CD8-positive, alpha-beta memory T cell (primary cell): ENCODE measurements at regions not wholly inside any gene's neighbourhood (a gene's known extent, or its start where the extent isn't known, plus 50 kb on each side); places are given as distances from the start of the nearest gene placed in this dataset.
"Not testable (repeated sequence)": the region's sequence is repeated elsewhere in the genome, so short reads cannot be mapped to it uniquely, and the experiment has no call there.

Experiments used
- CTCF ChIA-PET: fragments of 350-600 bp; sonication (Branson Sonifier 250); formaldehyde crosslinking; loops from one replicate; lab custom pipeline; 2021; ENCODE audit warnings: antibody characterized with exemption; lab: Charles Lee
- POLR2A ChIA-PET: fragments of 350-600 bp; sonication (Branson Sonifier 250); formaldehyde crosslinking; loops from one replicate; lab custom pipeline; 2021; ENCODE audit warnings: antibody characterized with exemption; lab: Charles Lee
- DNase-seq, 5 donors: peaks; one replicate each; pipeline versions ENCODE4 v3.0.0 to v3.0.0-alpha.2; 2020 to 2022; ENCODE audit warnings: mixed read lengths in 1 of 5
- H3K27ac ChIP-seq: one replicate; pipeline ENCODE4 v1.7.0; 2013; ENCODE audit warnings: low read depth, mild to moderate bottlenecking, low read length, moderate library complexity
- H3K27me3 ChIP-seq: 2 replicates; pipeline ENCODE4 v1.7.0; 2013; ENCODE audit warnings: low read length, mild to moderate bottlenecking; ENCODE audit not compliant: insufficient read depth, poor library complexity, severe bottlenecking
- H3K36me3 ChIP-seq: 2 replicates; pipeline ENCODE4 v1.7.0; 2013; ENCODE audit warnings: mild to moderate bottlenecking, low read length, moderate library complexity; ENCODE audit not compliant: insufficient read depth
- H3K4me1 ChIP-seq: 2 replicates; pipeline ENCODE4 v1.7.0; 2013; ENCODE audit warnings: mild to moderate bottlenecking, low read length, moderate library complexity; ENCODE audit not compliant: insufficient read depth
- H3K4me3 ChIP-seq: 2 replicates; pipeline ENCODE4 v1.7.0; 2013; ENCODE audit warnings: mild to moderate bottlenecking, low read length
- H3K9me3 ChIP-seq: 2 replicates; pipeline ENCODE4 v1.7.0; 2013; ENCODE audit warnings: mild to moderate bottlenecking, low read length
- H3K27ac Mint-ChIP-seq, 8 donors: one replicate each; pipeline ENCODE4 v1.8.0; 2020 to 2021; ENCODE audit warnings: mixed read lengths in 8 of 8, mild to moderate bottlenecking in 6 of 8, inconsistent platforms in 3 of 8, moderate library complexity in 3 of 8
- H3K27me3 Mint-ChIP-seq, 2 donors: one replicate each; pipeline ENCODE4 v1.8.0; 2020 to 2021; ENCODE audit warnings: mixed read lengths in 2 of 2, mild to moderate bottlenecking in 1 of 2, moderate library complexity in 1 of 2
- H3K36me3 Mint-ChIP-seq, 3 donors: one replicate each; pipeline ENCODE4 v1.8.0; 2020 to 2021; ENCODE audit warnings: mixed read lengths in 3 of 3, inconsistent platforms in 1 of 3, mild to moderate bottlenecking in 1 of 3
- H3K4me1 Mint-ChIP-seq, 3 donors: one replicate each; pipeline ENCODE4 v1.8.0; 2020 to 2021; ENCODE audit warnings: mixed read lengths in 3 of 3, inconsistent platforms in 1 of 3, mild to moderate bottlenecking in 1 of 3
- H3K4me3 Mint-ChIP-seq, 7 donors: one replicate each; pipeline ENCODE4 v1.8.0; 2020 to 2021; ENCODE audit warnings: mixed read lengths in 7 of 7, mild to moderate bottlenecking in 6 of 7, moderate library complexity in 4 of 7, inconsistent platforms in 2 of 7
- H3K9me3 Mint-ChIP-seq, 5 donors: one replicate each; pipeline ENCODE4 v1.8.0; 2020 to 2022; ENCODE audit warnings: mixed read lengths in 5 of 5, mild to moderate bottlenecking in 3 of 5, moderate library complexity in 2 of 5, inconsistent platforms in 1 of 5

DNA sequence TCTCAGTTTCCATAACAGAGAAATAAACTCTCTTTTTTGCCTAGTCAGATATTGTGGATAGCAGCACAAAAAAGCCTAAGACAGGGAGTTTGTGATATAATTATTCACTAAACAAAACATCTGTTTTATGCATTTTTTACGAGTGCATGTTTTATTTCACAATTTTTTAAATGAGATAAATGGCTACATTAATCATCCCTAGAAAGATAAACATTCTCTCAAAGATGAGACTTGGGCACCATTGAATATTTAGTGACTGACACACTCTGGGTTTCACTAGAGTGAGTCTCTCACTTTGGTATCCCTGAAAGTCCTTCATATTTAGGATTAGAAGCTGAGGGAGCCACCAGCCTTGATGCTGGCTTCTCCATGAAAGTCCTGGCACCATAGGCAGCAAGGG lies 74.3 kb upstream of the LRCH1 start:
- no peak overlapping the region for H3K27ac Mint-ChIP-seq
- H3K4me1 Mint-ChIP-seq = no peaks in the 10 kb centered on the region

DNA sequence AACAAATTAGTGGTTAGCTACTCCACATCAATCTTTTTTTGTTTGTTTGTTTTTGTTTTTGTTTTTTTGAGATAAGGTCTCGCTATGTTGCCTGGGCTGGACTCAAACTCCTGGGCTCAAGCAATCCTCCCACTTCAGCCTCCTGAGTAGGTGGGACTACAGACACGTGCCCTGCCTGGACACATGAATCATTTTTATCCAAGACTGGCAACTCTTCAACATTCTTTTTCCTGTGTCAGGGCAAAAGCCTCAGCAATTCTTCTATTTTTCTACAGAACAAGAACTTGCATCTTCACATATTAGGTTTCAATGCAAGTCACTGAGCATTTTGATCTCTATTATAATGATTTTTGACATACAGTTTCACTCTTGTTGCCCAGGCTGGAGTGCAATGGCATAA lies 76.8 kb upstream of the LRCH1 start:
- peaks cover 2 to 15% of the 10 kb centered on the region in 2 donors for H3K27me3 Mint-ChIP-seq
- H3K36me3 Mint-ChIP-seq = no peaks in the 10 kb centered on the region

More for the DNA sequence above, 74.3 kb upstream of the LRCH1 start:
- H3K27me3 ChIP-seq = no peaks in the 10 kb centered on the region
- CTCF ChIA-PET = no interaction called here
- H3K27me3 Mint-ChIP-seq = peaks cover 2 to 15% of the 10 kb centered on the region in 2 donors
- peaks cover 3 to 12% (median 7%) of the 10 kb centered on the region in 5 donors for H3K9me3 Mint-ChIP-seq
- H3K4me3 ChIP-seq = no peak overlapping the region
- peaks cover 5% of the 10 kb centered on the region for H3K9me3 ChIP-seq
- H3K27ac ChIP-seq = no peak overlapping the region
- H3K36me3 ChIP-seq = no peaks in the 10 kb centered on the region
- POLR2A ChIA-PET = no interaction called here
- H3K4me1 ChIP-seq = no peaks in the 10 kb centered on the region
- DNase-seq = no peak
- no peaks in the 10 kb centered on the region for H3K36me3 Mint-ChIP-seq
- H3K4me3 Mint-ChIP-seq = no peak overlapping the region

DNA sequence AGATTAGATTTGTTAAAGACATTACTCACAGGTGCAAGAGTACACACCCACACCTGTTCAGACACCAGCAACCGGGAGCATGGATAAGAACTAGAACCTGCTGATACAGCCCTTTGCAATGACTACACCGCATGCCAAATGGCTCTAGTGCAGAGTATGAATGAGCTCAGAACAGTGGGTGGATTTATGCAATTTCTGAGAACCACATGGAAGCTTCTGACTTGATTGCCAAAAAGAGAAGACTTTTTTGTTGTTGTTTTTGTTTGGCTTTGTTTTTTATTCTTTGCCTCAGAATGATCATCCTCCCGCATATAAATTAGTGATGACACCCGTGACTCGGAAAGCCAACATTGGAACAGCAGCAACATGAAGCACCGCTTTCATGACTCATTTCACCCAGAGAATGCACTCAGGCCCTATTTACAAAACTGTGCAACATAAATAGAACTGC lies 77.4 kb upstream of the LRCH1 start:
- H3K27me3 Mint-ChIP-seq = peaks cover 2 to 15% of the 10 kb centered on the region in 2 donors
- no peaks in the 10 kb centered on the region for H3K4me1 Mint-ChIP-seq
- no peaks in the 10 kb centered on the region for H3K9me3 Mint-ChIP-seq
- Histone ChIP-seq H3K9me3 (no peaks in the 10 kb centered on the region), H3K27ac (no peak overlapping the region), H3K36me3 (no peaks in the 10 kb centered on the region), H3K4me3 (no peak overlapping the region), H3K4me1 (no peaks in the 10 kb centered on the region), H3K27me3 (no peaks in the 10 kb centered on the region)
- no peak overlapping the region for H3K27ac Mint-ChIP-seq
- POLR2A ChIA-PET = no interaction called here
- no peaks in the 10 kb centered on the region for H3K36me3 Mint-ChIP-seq
- H3K4me3 Mint-ChIP-seq = no peak overlapping the region
- CTCF ChIA-PET = no interaction called here
- DNase-seq = no peak

More for the DNA sequence above, 76.8 kb upstream of the LRCH1 start:
- Mint-ChIP-seq H3K9me3 (no peaks in the 10 kb centered on the region), H3K4me1 (no peaks in the 10 kb centered on the region), H3K27ac (no peak overlapping the region), H3K4me3 (no peak overlapping the region)
- H3K36me3 ChIP-seq = no peaks in the 10 kb centered on the region
- H3K4me1 ChIP-seq = no peaks in the 10 kb centered on the region
- POLR2A ChIA-PET = no interaction called here
- H3K9me3 ChIP-seq = no peaks in the 10 kb centered on the region
- no peak overlapping the region for H3K27ac ChIP-seq
- no peak for DNase-seq
- H3K27me3 ChIP-seq = no peaks in the 10 kb centered on the region
- H3K4me3 ChIP-seq = no peak overlapping the region
- CTCF ChIA-PET = no interaction called here

DNA sequence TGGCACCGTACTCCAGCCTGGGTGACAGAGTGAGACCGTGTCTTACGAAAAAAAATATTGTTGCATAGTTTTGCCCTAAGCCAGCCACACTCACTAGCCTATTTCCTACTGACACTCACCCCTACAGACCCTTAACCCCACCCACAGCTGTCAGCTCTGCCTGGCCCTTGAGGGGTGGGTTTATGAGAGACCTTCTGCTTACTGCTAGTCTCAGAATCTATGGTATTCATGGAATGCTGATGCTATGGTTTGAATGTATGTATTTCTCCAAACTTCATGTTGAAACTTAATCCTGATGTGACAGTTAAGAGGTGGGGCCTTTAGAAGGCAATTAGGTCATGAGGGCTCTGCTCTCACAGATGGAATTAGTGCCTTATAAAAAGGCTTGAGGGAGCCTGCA lies 79.2 kb upstream of the LRCH1 start:
- no peaks in the 10 kb centered on the region for H3K36me3 ChIP-seq
- no peaks in the 10 kb centered on the region for H3K4me1 ChIP-seq
- H3K27ac ChIP-seq = no peak overlapping the region
- no peak overlapping the region for H3K4me3 ChIP-seq
- no peaks in the 10 kb centered on the region for H3K36me3 Mint-ChIP-seq
- H3K27me3 ChIP-seq = no peaks in the 10 kb centered on the region
- no peaks in the 10 kb centered on the region for H3K9me3 Mint-ChIP-seq
- ChIA-PET POLR2A (no interaction called here), CTCF (no interaction called here)
- no peak overlapping the region for H3K27ac Mint-ChIP-seq
- no peak overlapping the region for H3K4me3 Mint-ChIP-seq
- H3K9me3 ChIP-seq = no peaks in the 10 kb centered on the region
- peaks cover 2 to 8% of the 10 kb centered on the region in 2 donors for H3K27me3 Mint-ChIP-seq
- no peak for DNase-seq
- H3K4me1 Mint-ChIP-seq = no peaks in the 10 kb centered on the region

DNA sequence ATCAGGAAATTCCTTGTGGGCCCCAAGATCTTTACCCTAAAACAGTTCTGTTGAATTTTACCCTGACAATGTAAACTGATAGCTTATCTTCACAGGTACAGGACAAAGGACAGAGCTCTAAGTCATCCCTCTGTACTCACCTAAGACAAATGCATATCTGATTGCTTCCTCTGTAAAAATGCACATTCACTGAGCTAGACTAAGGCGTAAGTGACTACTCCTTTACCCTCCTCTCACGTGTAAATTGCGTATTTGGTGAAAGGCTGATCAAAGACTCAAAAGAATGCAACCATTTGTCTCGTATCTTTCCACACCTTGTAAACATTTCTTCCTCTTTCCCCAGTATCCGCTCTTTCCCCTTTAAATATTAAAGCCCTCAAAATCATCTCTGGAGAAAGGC lies 80.6 kb upstream of the LRCH1 start:
- ChIA-PET CTCF (no interaction called here), POLR2A (no interaction called here)

DNA sequence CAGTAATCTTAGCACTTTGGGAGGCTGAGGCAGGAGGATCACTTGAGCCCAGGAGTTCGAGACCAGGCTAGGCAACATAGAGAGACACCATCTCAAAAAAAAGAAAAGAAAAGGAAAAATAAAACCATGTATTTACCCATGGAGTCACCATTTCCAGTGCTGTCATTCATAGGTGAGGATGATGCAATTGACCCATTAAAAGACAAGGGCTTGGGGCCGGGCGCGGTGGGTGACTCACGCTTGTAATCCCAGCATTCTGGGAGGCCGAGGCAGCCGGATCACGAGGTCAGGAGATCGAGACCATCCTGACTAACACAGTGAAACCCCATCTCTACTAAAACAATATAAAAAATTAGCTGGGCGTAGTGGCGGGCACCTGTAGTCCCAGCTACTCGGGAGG lies 82.6 kb upstream of the RUBCNL start:
- DNase-seq, H3K36me3 Mint-ChIP-seq, H3K4me3 ChIP-seq, H3K9me3 ChIP-seq, CTCF ChIA-PET, H3K27ac ChIP-seq, H3K4me1 ChIP-seq, H3K9me3 Mint-ChIP-seq, H3K27me3 Mint-ChIP-seq, H3K4me1 Mint-ChIP-seq, H3K36me3 ChIP-seq, H3K27me3 ChIP-seq, POLR2A ChIA-PET, H3K4me3 Mint-ChIP-seq: not testable (repeated sequence)
- peak overlapping the region in 1 of 8 donors; percentile 34 for H3K27ac Mint-ChIP-seq

More for the DNA sequence above, 80.6 kb upstream of the LRCH1 start:
- no peaks in the 10 kb centered on the region for H3K27me3 ChIP-seq
- no peaks in the 10 kb centered on the region for H3K4me1 ChIP-seq
- Mint-ChIP-seq H3K36me3 (no peaks in the 10 kb centered on the region), H3K4me3 (no peak overlapping the region), H3K4me1 (no peaks in the 10 kb centered on the region), H3K27me3 (peaks cover 2 to 8% of the 10 kb centered on the region in 2 donors), H3K9me3 (no peaks in the 10 kb centered on the region), H3K27ac (no peak overlapping the region)
- no peak overlapping the region for H3K27ac ChIP-seq
- no peaks in the 10 kb centered on the region for H3K36me3 ChIP-seq
- no peak for DNase-seq
- no peak overlapping the region for H3K4me3 ChIP-seq
- no peaks in the 10 kb centered on the region for H3K9me3 ChIP-seq

DNA sequence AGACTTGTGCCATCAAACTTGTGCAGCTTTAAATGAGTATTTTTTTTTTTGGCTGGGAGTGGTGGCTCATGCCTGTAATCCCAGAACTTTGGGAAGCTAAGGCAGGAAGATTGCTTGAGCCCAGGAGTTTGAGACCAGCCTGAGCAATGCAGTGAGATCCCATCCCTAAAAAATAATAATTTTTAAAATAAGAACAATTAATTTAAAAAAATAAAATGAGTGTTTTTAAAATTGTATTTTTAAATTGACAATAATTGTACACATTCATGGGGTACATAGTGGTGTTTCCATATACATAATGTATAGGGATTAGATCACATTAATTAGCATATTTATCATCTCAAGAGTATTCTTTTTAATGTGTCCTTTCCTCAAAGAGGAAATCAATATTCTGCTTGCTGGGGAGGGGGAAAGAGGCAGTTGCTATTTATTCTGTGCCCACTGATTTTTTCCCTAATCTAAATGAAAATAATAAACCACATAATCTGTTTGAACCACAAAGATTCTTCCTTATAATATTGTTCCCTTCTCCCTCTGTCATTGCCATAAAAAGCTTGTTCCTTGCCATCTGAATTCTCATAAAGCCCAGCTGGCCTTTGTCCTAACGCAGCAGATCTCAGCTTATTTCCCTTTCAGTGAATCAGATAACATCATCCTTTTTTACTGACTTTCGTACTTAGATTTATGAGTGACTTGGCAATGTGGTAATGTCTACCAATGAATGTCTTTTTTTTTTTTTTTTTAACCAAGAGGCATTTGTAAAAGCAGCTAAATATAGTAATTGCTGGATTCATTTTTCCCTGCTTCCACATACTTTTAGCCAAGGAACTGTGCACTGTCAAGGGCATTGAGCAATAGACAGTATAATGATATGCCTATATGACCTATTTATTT lies 81.8 kb upstream of the RUBCNL start:
- ChIA-PET CTCF (no interaction called here), POLR2A (no interaction called here)
- Mint-ChIP-seq H3K9me3 (no peaks in the 10 kb centered on the region), H3K4me3 (no peak overlapping the region), H3K27ac (no peak overlapping the region), H3K4me1 (no peaks in the 10 kb centered on the region), H3K36me3 (no peaks in the 10 kb centered on the region), H3K27me3 (peaks cover 0 to 4% of the 10 kb centered on the region in 2 donors)
- no peaks in the 10 kb centered on the region for H3K27me3 ChIP-seq
- no peaks in the 10 kb centered on the region for H3K4me1 ChIP-seq
- H3K9me3 ChIP-seq = no peaks in the 10 kb centered on the region
- DNase-seq = no peak
- H3K36me3 ChIP-seq = no peaks in the 10 kb centered on the region
- no peak overlapping the region for H3K27ac ChIP-seq
- no peak overlapping the region for H3K4me3 ChIP-seq

DNA sequence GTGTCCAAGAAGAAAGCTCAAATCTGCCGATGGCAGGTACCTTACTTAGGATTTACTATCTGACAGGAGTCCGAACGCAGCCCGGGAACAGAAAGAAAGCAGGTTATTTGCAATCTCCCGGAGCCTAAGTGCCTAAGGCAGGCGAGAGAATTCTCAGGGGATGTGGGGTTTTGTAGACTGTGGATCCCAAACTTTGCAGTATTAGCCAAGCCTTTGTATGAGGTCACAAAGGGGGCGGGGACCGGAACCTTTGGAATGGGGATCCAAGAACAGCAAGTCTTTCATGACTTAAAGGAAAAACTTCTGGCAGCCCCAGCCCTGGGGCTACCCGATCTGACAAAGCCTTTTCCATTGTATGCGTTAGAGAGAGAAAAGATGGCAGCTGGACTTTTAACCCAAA lies 80.6 kb upstream of the RUBCNL start:
- H3K36me3 Mint-ChIP-seq, H3K9me3 Mint-ChIP-seq, H3K9me3 ChIP-seq, CTCF ChIA-PET, H3K4me3 ChIP-seq, H3K4me3 Mint-ChIP-seq, H3K4me1 Mint-ChIP-seq, DNase-seq, H3K4me1 ChIP-seq, POLR2A ChIA-PET, H3K27ac Mint-ChIP-seq, H3K27me3 Mint-ChIP-seq, H3K27me3 ChIP-seq, H3K36me3 ChIP-seq, H3K27ac ChIP-seq: not testable (repeated sequence)
